ENCODE measurements at regions not wholly inside any gene's neighbourhood (a gene's known extent, or its start where the extent isn't known, plus 50 kb on each side); places are given as distances from the start of the nearest gene placed in this dataset.

- ATAC-seq: no peak
- WGBS, 2 donors (ENCODE audit: low coverage in 1 of 2): 88 to 94% methylated on average over 2 to 4 of the region's 5 CpGs
- Histone ChIP-seq H3K27ac (no peak overlapping the region), H3K4me3 (no peak overlapping the region), H3K9me3 (peaks cover 0 to 29% (median 0%) of the 10 kb centered on the region in 3 donors), H3K36me3 (no peaks in the 10 kb centered on the region), H3K27me3 (no peaks in the 10 kb centered on the region), H3K4me1 (no peaks in the 10 kb centered on the region)
- TF ChIP-seq POLR2AphosphoS5 (IDR thresholded peaks at IDR 0.05): no peak
- TF ChIP-seq EP300 (IDR thresholded peaks at IDR 0.05): no peak
- TF ChIP-seq CTCF (IDR thresholded peaks at IDR 0.05): no peak
- TF ChIP-seq POLR2A (IDR thresholded peaks at IDR 0.05): no peak
These were observed 754.7 kb downstream of the INHBA start for GRCh38 chr7:40948239-40948638.

- peaks cover 0 to 29% (median 0%) of the 10 kb centered on the region in 3 donors for H3K9me3 ChIP-seq
- H3K4me3 ChIP-seq: no peak overlapping the region
- H3K27me3 ChIP-seq: no peaks in the 10 kb centered on the region
- no peaks in the 10 kb centered on the region for H3K4me1 ChIP-seq
- H3K27ac ChIP-seq: no peak overlapping the region
- no peak for ATAC-seq
- TF ChIP-seq EP300 (IDR thresholded peaks at IDR 0.05): no peak
- TF ChIP-seq CTCF (IDR thresholded peaks at IDR 0.05): no peak
- TF ChIP-seq POLR2A (IDR thresholded peaks at IDR 0.05): no peak
- TF ChIP-seq POLR2AphosphoS5 (IDR thresholded peaks at IDR 0.05): no peak
- H3K36me3 ChIP-seq: no peaks in the 10 kb centered on the region
These were observed 755.3 kb downstream of the INHBA start for GRCh38 chr7:40947566-40947965.

- Histone ChIP-seq H3K4me3 (no peak overlapping the region), H3K27ac (no peak overlapping the region), H3K27me3 (no peaks in the 10 kb centered on the region), H3K9me3 (peaks cover 0 to 29% (median 0%) of the 10 kb centered on the region in 3 donors), H3K36me3 (no peaks in the 10 kb centered on the region), H3K4me1 (no peaks in the 10 kb centered on the region)
- 90 to 94% methylated on average over 1 of the region's 1 CpG for WGBS, 2 donors (ENCODE audit: low coverage in 1 of 2)
- no peak for ATAC-seq
- no peak for TF ChIP-seq EP300 (IDR thresholded peaks at IDR 0.05)
- TF ChIP-seq POLR2AphosphoS5 (IDR thresholded peaks at IDR 0.05): no peak
- no peak for TF ChIP-seq POLR2A (IDR thresholded peaks at IDR 0.05)
These were observed 756.3 kb downstream of the INHBA start for GRCh38 chr7:40946549-40946948.

- TF ChIP-seq CTCF (IDR thresholded peaks at IDR 0.05) (no peak), POLR2A (IDR thresholded peaks at IDR 0.05) (no peak), POLR2AphosphoS5 (IDR thresholded peaks at IDR 0.05) (no peak)
- ATAC-seq: no peak
- Histone ChIP-seq H3K9me3 (peaks cover 0 to 29% (median 0%) of the 10 kb centered on the region in 3 donors), H3K27ac (no peak overlapping the region), H3K4me1 (no peaks in the 10 kb centered on the region), H3K4me3 (no peak overlapping the region), H3K36me3 (no peaks in the 10 kb centered on the region), H3K27me3 (no peaks in the 10 kb centered on the region)
- 100% methylated on average over 1 to 2 of the region's 2 CpGs for WGBS, 2 donors (ENCODE audit: low coverage in 1 of 2)
These were observed 757.1 kb downstream of the INHBA start for GRCh38 chr7:40945788-40946187.

GRCh38 chr7:40944981-40945585 is 757.8 kb downstream of the INHBA start:
- H3K9me3 ChIP-seq: peaks cover 0 to 29% (median 0%) of the 10 kb centered on the region in 3 donors
- H3K27me3 ChIP-seq: no peaks in the 10 kb centered on the region
- H3K27ac ChIP-seq: no peak overlapping the region
- no peak for ATAC-seq
- no peak overlapping the region for H3K4me3 ChIP-seq
- H3K4me1 ChIP-seq: no peaks in the 10 kb centered on the region
- TF ChIP-seq POLR2AphosphoS5 (IDR thresholded peaks at IDR 0.05): no peak
- TF ChIP-seq CTCF (IDR thresholded peaks at IDR 0.05): no peak
- no peak for TF ChIP-seq EP300 (IDR thresholded peaks at IDR 0.05)
- TF ChIP-seq POLR2A (IDR thresholded peaks at IDR 0.05): no peak
- H3K36me3 ChIP-seq: no peaks in the 10 kb centered on the region
